ENCODE measurements at regions not wholly inside any gene's neighbourhood (a gene's known extent, or its start where the extent isn't known, plus 50 kb on each side); places are given as distances from the start of the nearest gene placed in this dataset.

DNA sequence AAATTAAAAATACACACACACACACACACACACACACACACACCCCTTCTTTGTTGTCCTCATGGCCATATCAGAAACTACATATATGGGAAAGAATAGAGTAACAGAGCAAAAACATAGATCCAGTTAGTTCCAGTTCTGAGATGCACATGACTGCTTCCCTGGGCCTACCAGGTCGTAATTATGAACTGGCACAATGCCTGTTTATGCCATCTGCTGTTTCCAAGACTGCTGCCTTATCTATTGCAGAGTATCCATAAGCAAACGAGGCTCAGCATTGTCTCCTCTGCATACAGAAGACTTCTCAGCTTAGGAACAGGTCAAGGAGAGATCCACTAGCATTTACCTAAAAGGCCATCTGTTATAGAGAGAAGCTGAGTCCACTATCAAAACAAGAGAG, 789.0 kb downstream of the TECRL start:
- TF ChIP-seq, protein P1, sequence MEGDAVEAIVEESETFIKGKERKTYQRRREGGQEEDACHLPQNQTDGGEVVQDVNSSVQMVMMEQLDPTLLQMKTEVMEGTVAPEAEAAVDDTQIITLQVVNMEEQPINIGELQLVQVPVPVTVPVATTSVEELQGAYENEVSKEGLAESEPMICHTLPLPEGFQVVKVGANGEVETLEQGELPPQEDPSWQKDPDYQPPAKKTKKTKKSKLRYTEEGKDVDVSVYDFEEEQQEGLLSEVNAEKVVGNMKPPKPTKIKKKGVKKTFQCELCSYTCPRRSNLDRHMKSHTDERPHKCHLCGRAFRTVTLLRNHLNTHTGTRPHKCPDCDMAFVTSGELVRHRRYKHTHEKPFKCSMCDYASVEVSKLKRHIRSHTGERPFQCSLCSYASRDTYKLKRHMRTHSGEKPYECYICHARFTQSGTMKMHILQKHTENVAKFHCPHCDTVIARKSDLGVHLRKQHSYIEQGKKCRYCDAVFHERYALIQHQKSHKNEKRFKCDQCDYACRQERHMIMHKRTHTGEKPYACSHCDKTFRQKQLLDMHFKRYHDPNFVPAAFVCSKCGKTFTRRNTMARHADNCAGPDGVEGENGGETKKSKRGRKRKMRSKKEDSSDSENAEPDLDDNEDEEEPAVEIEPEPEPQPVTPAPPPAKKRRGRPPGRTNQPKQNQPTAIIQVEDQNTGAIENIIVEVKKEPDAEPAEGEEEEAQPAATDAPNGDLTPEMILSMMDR (IDR thresholded peaks at IDR 0.05; ENCODE audit: low read length) = no peak
- TF ChIP-seq EZH2 (optimal IDR thresholded peaks at IDR 0.05; ENCODE audit: low read depth, low read length) = no peak
- no peak for TF ChIP-seq EZH2phosphoT487 (IDR thresholded peaks at IDR 0.05; ENCODE audit: low read length)
